ENCODE measurements at regions not wholly inside any gene's neighbourhood (a gene's known extent, or its start where the extent isn't known, plus 50 kb on each side); places are given as distances from the start of the nearest gene placed in this dataset.
A peak's percentile ranks its signal among the peaks of the same experiment; 100 is the strongest.

GRCh38 chr13:72194523-72194922 is 327.5 kb upstream of the DACH1 start:
- ATAC-seq: peak; percentile 85
- H3K9me3 ChIP-seq (ENCODE audit: low read length): no peaks in the 10 kb centered on the region
- intact Hi-C loops (cut with micrococcal nuclease): loop anchor here (2.0 to 10.0 kb wide), 2 partner anchors 60 to 330 kb away; partner anchors contain the start of gene DACH1
- no peaks in the 10 kb centered on the region for H3F3A ChIP-seq (ENCODE audit: low read length, unreplicated experiment)
- peaks cover 17% of the 10 kb centered on the region for H3K4me1 ChIP-seq (ENCODE audit: insufficient read depth, low read length)
- CTCF ChIA-PET: no interaction called here
- BruUV-seq (replicated peaks): no TSS peak
- peak overlapping the region; percentile 84 for H3K4me2 ChIP-seq (ENCODE audit: low read length)
- H3K9ac ChIP-seq (ENCODE audit: low read length): peak overlapping the region; percentile 52
- no peaks in the 10 kb centered on the region for H4K20me1 ChIP-seq (ENCODE audit: low read length)
- no peaks in the 10 kb centered on the region for H3K36me3 ChIP-seq (ENCODE audit: low read depth, low read length)
- H3K27me3 ChIP-seq (ENCODE audit: low read length): no peaks in the 10 kb centered on the region
- peak overlapping the region; percentile 81 for H3K27ac ChIP-seq (ENCODE audit: low read length)
- TF ChIP-seq EZH2phosphoT487 (IDR thresholded peaks at IDR 0.05; ENCODE audit: borderline replicate concordance, low read length): no peak
- no peak for TF ChIP-seq EZH2 (IDR thresholded peaks at IDR 0.05; ENCODE audit: low read length, unreplicated experiment)
- TF ChIP-seq, protein P1, sequence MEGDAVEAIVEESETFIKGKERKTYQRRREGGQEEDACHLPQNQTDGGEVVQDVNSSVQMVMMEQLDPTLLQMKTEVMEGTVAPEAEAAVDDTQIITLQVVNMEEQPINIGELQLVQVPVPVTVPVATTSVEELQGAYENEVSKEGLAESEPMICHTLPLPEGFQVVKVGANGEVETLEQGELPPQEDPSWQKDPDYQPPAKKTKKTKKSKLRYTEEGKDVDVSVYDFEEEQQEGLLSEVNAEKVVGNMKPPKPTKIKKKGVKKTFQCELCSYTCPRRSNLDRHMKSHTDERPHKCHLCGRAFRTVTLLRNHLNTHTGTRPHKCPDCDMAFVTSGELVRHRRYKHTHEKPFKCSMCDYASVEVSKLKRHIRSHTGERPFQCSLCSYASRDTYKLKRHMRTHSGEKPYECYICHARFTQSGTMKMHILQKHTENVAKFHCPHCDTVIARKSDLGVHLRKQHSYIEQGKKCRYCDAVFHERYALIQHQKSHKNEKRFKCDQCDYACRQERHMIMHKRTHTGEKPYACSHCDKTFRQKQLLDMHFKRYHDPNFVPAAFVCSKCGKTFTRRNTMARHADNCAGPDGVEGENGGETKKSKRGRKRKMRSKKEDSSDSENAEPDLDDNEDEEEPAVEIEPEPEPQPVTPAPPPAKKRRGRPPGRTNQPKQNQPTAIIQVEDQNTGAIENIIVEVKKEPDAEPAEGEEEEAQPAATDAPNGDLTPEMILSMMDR (conservative IDR thresholded peaks at IDR 0.05; ENCODE audit: low read depth, low read length): no peak
- peak overlapping the region; percentile 82 for H2AFZ ChIP-seq (ENCODE audit: low read length)
- H3K4me3 ChIP-seq (ENCODE audit: low read length): peak overlapping the region; percentile 47; the same call in 1 of the 2 replicates
- no peaks in the 10 kb centered on the region for H3K9me2 ChIP-seq (replicated peaks; ENCODE audit: low read length)
- H3K79me2 ChIP-seq (ENCODE audit: low read length): no peaks in the 10 kb centered on the region
- POLR2A ChIA-PET (ENCODE audit: unreplicated experiment): no interaction called here
- peak; percentile 61 for DNase-seq

DNA sequence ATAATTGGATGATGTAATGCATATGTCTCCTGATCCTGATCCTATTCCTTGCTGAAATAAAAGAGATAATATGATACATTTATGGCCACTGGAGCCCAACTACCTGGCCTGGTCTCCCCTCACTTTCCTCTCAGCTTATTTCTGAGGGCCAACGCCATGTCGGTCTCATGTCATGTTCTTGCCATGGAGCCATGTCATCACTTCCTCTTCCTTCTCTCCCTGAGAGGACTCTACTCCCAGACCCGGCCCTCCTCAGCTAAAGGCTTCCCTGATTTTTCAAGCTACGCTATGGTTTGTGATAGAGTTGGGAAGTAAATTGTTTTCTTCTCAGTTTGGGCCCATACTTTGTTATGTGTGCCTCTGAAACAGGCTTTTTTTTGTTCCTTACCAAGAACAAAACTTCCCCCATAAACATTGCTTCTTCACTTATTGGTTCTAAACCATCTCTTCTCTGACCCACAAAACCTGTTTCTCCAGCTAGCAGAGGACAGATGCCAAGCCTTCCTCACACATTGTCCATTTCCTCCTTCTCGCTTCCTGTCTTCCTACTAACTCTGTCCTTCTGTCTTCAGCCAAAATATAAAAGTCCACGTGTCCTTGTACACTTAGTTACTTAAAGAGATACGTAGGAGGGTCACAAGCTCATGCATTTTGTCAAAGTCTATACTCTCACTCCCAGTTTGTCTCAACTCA is 319.9 kb upstream of the DACH1 start:
- no peaks in the 10 kb centered on the region for H3F3A ChIP-seq (ENCODE audit: low read length, unreplicated experiment)
- H3K27me3 ChIP-seq (ENCODE audit: low read length): no peaks in the 10 kb centered on the region
- no peaks in the 10 kb centered on the region for H3K9me3 ChIP-seq (ENCODE audit: low read length)
- no peaks in the 10 kb centered on the region for H3K79me2 ChIP-seq (ENCODE audit: low read length)
- TF ChIP-seq, protein P1 (conservative IDR thresholded peaks at IDR 0.05; ENCODE audit: low read depth, low read length): no peak
- TF ChIP-seq EZH2phosphoT487 (IDR thresholded peaks at IDR 0.05; ENCODE audit: borderline replicate concordance, low read length) (no peak), EZH2 (IDR thresholded peaks at IDR 0.05; ENCODE audit: low read length, unreplicated experiment) (no peak)
- peak; percentile 49; the same call in 1 of the 2 replicates for ATAC-seq
- DNase-seq: peak; percentile 67
- peak overlapping the region; percentile 14 for H2AFZ ChIP-seq (ENCODE audit: low read length)
- H3K4me3 ChIP-seq (ENCODE audit: low read length): no peak overlapping the region
- no peaks in the 10 kb centered on the region for H4K20me1 ChIP-seq (ENCODE audit: low read length)
- POLR2A ChIA-PET (ENCODE audit: unreplicated experiment): interaction anchor here (0.7 kb wide), 1 partner anchor 1138 kb away, joined by 3 read pairs; no protein-coding TSS in a partner anchor
- no peak overlapping the region for H3K27ac ChIP-seq (ENCODE audit: low read length)
- H3K9ac ChIP-seq (ENCODE audit: low read length): no peak overlapping the region
- no peaks in the 10 kb centered on the region for H3K9me2 ChIP-seq (replicated peaks; ENCODE audit: low read length)
- intact Hi-C loops (cut with micrococcal nuclease): loop anchor here (10.0 kb wide), 1 partner anchor 122 kb away; no protein-coding TSS in a partner anchor
- H3K36me3 ChIP-seq (ENCODE audit: low read depth, low read length): no peaks in the 10 kb centered on the region
- peaks cover 13% of the 10 kb centered on the region; the same call in 1 of the 2 replicates for H3K4me1 ChIP-seq (ENCODE audit: insufficient read depth, low read length)
- 0 out of 2 replicates have a peak overlapping the region, but pooled peaks have one; percentile 17 for H3K4me2 ChIP-seq (ENCODE audit: low read length)
- CTCF ChIA-PET: no interaction called here
- no TSS peak for BruUV-seq (replicated peaks)

DNA sequence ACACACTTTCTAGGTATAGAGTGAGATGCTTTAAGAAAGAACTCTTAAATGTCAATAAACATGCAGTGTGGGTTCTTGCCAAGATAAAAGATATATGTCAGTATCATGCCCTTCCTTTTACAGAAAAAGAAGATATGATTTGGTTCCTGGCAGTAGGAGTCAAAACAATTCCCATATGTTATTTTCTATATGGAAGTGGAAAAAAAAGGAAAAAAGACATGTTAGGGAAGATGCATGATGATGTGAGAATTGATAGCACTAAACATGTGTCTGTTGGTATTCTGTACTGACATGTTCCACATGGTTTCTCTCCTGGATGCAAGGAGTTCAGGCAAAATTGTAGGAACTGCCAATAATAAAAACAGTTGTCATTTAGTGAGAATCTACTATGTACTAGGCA is 318.8 kb upstream of the DACH1 start:
- H3K4me3 ChIP-seq (ENCODE audit: low read length): no peak overlapping the region

More for the DNA sequence above, 318.8 kb upstream of the DACH1 start:
- intact Hi-C loops (cut with micrococcal nuclease): loop anchor here (10.0 kb wide), 1 partner anchor 121 kb away; no protein-coding TSS in a partner anchor
- BruUV-seq (replicated peaks): no TSS peak
- ATAC-seq (no peak), DNase-seq (no peak)
- no peaks in the 10 kb centered on the region for H3K27me3 ChIP-seq (ENCODE audit: low read length)
- no peaks in the 10 kb centered on the region for H3K79me2 ChIP-seq (ENCODE audit: low read length)
- no peaks in the 10 kb centered on the region for H3K9me3 ChIP-seq (ENCODE audit: low read length)
- CTCF ChIA-PET: no interaction called here
- H2AFZ ChIP-seq (ENCODE audit: low read length): no peak overlapping the region
- H3K36me3 ChIP-seq (ENCODE audit: low read depth, low read length): no peaks in the 10 kb centered on the region
- no peaks in the 10 kb centered on the region for H3K9me2 ChIP-seq (replicated peaks; ENCODE audit: low read length)
- TF ChIP-seq EZH2phosphoT487 (IDR thresholded peaks at IDR 0.05; ENCODE audit: borderline replicate concordance, low read length) (no peak), EZH2 (IDR thresholded peaks at IDR 0.05; ENCODE audit: low read length, unreplicated experiment) (no peak)
- TF ChIP-seq, protein P1 (conservative IDR thresholded peaks at IDR 0.05; ENCODE audit: low read depth, low read length): no peak
- POLR2A ChIA-PET (ENCODE audit: unreplicated experiment): no interaction called here
- H3K9ac ChIP-seq (ENCODE audit: low read length): no peak overlapping the region
- no peak overlapping the region for H3K27ac ChIP-seq (ENCODE audit: low read length)
- H3K4me2 ChIP-seq (ENCODE audit: low read length): no peak overlapping the region
- no peaks in the 10 kb centered on the region for H4K20me1 ChIP-seq (ENCODE audit: low read length)
- no peaks in the 10 kb centered on the region for H3F3A ChIP-seq (ENCODE audit: low read length, unreplicated experiment)
- peaks cover 13% of the 10 kb centered on the region; the same call in 1 of the 2 replicates for H3K4me1 ChIP-seq (ENCODE audit: insufficient read depth, low read length)
